GM13977 (cell line): ENCODE measurements at regions not wholly inside any gene's neighbourhood (a gene's known extent, or its start where the extent isn't known, plus 50 kb on each side); places are given as distances from the start of the nearest gene placed in this dataset.
"Not testable (repeated sequence)": the region's sequence is repeated elsewhere in the genome, so short reads cannot be mapped to it uniquely, and the experiment has no call there.

Source experiments
- DNase-seq: peaks from one replicate; pipeline ENCODE4 v3.0.0; 2012; ENCODE audit warnings: low spot score
- in situ Hi-C: fragments of 300-500 bp; cut with MboI; formaldehyde crosslinking; loops from one replicate; pipeline ENCODE4 v1.12.0; 2022; ENCODE audit warnings: low sequenced_read_pairs, low pct_unique_long_range_greater_than_20kb, mixed read lengths, inconsistent platforms; ENCODE audit not compliant: unreplicated experiment
- TF ChIP-seq, protein P1 (sequence below): IDR thresholded peaks from 2 replicates; pipeline ENCODE4 v1.5.1; 2012; ENCODE audit warnings: mild to moderate bottlenecking, control low read depth; ENCODE audit not compliant: insufficient read depth; ENCODE audit errors: extremely low read depth, missing control alignments

DNA sequence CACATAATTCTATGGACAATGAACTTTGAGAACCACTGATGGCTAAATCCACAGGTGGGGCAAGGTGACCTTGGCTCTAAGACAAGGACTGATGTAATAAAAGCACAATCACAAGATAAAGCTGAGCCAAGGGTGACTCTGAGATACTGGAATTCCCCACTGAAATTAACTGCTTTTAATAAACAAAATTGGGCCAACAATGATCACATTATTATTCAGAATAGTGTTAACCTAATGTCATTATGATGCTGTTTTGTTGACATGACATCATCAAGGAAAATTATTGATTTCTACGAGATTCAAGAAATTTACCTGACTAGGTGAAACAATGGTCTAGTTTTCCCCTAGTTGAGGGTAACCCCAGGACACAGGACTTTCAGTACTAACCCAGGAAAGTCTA, 273.7 kb upstream of the NFIA start:
- TF ChIP-seq, protein P1, sequence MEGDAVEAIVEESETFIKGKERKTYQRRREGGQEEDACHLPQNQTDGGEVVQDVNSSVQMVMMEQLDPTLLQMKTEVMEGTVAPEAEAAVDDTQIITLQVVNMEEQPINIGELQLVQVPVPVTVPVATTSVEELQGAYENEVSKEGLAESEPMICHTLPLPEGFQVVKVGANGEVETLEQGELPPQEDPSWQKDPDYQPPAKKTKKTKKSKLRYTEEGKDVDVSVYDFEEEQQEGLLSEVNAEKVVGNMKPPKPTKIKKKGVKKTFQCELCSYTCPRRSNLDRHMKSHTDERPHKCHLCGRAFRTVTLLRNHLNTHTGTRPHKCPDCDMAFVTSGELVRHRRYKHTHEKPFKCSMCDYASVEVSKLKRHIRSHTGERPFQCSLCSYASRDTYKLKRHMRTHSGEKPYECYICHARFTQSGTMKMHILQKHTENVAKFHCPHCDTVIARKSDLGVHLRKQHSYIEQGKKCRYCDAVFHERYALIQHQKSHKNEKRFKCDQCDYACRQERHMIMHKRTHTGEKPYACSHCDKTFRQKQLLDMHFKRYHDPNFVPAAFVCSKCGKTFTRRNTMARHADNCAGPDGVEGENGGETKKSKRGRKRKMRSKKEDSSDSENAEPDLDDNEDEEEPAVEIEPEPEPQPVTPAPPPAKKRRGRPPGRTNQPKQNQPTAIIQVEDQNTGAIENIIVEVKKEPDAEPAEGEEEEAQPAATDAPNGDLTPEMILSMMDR: no peak
- no peak for DNase-seq
- in situ Hi-C loops: no loop called here

DNA sequence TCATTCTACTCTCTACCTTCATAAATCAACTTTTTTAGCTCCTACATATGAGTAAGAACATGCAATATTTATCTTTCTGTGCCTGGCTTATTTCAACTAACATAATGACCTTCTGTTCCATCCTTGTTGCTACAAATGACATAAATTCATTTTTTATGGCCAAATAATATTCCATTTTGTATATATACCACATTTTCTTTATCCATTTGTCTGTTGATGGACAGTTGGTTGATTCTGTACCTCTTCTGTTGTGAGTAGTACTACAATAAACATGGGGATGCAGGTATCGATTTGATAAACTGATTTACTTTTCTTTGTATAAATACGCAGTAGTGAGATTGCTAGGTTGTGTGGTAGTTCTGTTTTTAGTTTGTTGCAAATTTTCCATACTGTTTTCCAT, 279.5 kb upstream of the NFIA start:
- DNase-seq: no peak
- in situ Hi-C loops: no loop called here
- TF ChIP-seq, protein P1: no peak

DNA sequence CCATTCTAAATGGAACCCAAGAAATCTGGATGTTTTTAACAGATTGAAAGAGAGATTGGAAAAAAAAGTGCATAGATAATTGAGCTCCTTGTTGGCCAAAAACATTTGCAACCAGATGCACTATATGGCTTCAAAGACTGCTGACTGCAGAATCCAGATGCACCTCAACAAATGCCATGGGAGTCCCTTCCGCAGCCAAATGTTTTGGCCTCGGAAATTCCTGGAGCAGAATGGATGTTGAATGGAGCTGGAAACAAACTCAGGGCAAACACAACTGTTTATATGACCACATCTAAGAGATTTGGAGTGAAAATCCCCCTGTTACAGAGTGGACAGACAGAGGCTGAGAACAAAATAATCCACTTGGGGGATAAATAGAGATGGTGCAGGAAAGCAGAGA, 285.0 kb upstream of the NFIA start:
- no peak for DNase-seq
- in situ Hi-C loops: no loop called here

DNA sequence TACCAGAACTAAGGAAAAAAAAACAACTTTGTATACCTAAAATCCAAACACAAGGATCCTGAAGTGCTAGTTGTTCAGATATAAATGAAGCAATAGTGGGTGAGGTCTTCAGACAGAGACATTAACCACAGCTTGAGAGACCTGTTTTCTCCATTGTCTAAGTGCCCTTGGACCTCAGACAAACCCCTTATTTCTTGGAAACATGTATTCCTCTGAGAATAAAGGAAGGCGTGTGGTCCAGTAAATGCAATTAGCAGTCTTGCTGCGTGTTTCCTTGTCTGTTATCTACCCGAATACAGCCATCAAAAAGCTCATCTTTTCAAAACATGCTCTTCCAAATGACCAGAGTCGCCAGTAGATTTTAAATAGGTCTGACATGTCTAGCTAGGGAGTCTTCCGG, 291.1 kb upstream of the NFIA start:
- DNase-seq: no peak
- in situ Hi-C loops: no loop called here
- TF ChIP-seq, protein P1: no peak

More for the DNA sequence above, 285.0 kb upstream of the NFIA start:
- TF ChIP-seq, protein P1: no peak

DNA sequence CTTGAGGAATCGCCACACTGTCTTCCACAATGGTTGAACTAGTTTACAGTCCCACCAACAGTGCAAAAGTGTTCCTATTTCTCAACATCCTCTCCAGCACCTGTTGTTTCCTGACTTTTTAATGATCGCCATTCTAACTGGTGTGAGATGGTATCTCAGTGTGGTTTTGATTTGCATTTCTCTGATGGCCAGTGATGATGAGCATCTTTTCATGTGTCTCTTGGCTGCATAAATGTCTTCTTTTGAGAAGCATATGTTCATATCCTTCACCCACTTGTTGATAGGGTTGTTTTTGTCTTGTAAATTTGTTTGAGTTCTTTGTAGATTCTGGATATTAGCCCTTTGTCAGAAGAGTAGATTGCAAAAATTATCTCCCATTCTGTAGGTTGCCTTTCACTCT, 309.3 kb upstream of the NFIA start:
- DNase-seq, in situ Hi-C loops: not testable (repeated sequence)

DNA sequence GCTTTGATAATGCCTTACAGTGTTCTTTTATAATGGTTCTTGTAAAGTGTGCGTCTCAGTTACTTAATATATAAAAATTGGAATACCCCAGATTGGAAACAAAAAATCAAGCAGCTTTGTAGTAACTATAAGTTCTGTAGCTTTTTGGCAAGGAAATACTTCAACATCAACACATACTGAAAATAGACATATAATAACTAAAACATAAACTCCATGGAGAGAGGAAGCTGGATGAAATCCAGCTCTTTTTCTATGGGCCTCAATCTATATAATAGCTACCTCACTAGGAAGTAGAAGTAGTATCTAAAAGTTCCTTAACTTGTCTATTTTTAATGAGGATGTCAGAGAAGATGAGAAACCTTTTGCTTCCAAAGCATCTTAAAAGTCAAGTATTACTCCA, 313.3 kb upstream of the NFIA start:
- TF ChIP-seq, protein P1: no peak
- DNase-seq: no peak
- in situ Hi-C loops: no loop called here

DNA sequence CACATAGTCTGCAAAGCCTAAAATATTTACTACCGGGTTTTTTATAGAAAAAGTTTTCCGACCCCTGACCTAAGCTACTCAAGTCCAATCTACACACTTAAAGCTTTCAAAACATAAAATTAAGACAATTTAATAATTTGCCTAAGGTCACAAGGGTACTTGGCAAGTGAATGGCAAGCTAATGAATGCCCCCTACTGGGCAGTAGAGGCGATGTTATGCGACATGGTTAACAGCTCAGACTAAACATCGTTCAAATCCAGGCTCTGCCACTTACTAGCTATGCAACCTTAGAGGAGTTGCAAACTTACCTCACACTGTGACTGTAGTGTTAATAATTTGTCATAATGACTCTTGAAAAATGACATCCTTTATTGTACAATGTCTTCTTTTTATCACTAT, 317.2 kb upstream of the NFIA start:
- DNase-seq: peak; percentile 12
- TF ChIP-seq, protein P1: peak; percentile 66
- in situ Hi-C loops: no loop called here
